HG02763 (cell line): ENCODE measurements at regions not wholly inside any gene's neighbourhood (a gene's known extent, or its start where the extent isn't known, plus 50 kb on each side); places are given as distances from the start of the nearest gene placed in this dataset.
"Not testable (repeated sequence)": the region's sequence is repeated elsewhere in the genome, so short reads cannot be mapped to it uniquely, and the experiment has no call there.

Experiments used
- ATAC-seq: cut with Tn5 transposase; IDR thresholded peaks from one replicate; pipeline ENCODE4 v1.9.1; 2021; ENCODE audit warnings: mild to moderate bottlenecking, moderate library complexity; ENCODE audit not compliant: unreplicated experiment

- ATAC-seq: no peak
These were observed 543.3 kb upstream of the UBE2E2 start for GRCh38 chr3:22659651-22660475.

- no peak for ATAC-seq
These were observed 542.5 kb upstream of the UBE2E2 start for GRCh38 chr3:22660606-22661005.

GRCh38 chr3:22661121-22661700 lies 541.9 kb upstream of the UBE2E2 start:
- no peak for ATAC-seq

GRCh38 chr3:22665528-22665927 lies 537.6 kb upstream of the UBE2E2 start:
- ATAC-seq: no peak

GRCh38 chr3:22666736-22667135 lies 536.4 kb upstream of the UBE2E2 start:
- no peak for ATAC-seq

GRCh38 chr3:22671848-22672247 lies 531.3 kb upstream of the UBE2E2 start:
- no peak for ATAC-seq

- ATAC-seq: no peak
These were observed 518.4 kb upstream of the UBE2E2 start for GRCh38 chr3:22684739-22685138.

GRCh38 chr3:22685597-22685996 lies 517.5 kb upstream of the UBE2E2 start:
- ATAC-seq: no peak

- ATAC-seq: no peak
These were observed 511.7 kb upstream of the UBE2E2 start for GRCh38 chr3:22691407-22691806.

GRCh38 chr3:22691856-22692628 lies 511.1 kb upstream of the UBE2E2 start:
- ATAC-seq: no peak

GRCh38 chr3:22700876-22701275 lies 502.3 kb upstream of the UBE2E2 start:
- no peak for ATAC-seq

GRCh38 chr3:22704166-22704565 lies 499.0 kb upstream of the UBE2E2 start:
- ATAC-seq: no peak

- ATAC-seq: no peak
These were observed 498.4 kb upstream of the UBE2E2 start for GRCh38 chr3:22704571-22705354.

- not testable (repeated sequence) for ATAC-seq
These were observed 496.2 kb upstream of the UBE2E2 start for GRCh38 chr3:22706922-22707321.

GRCh38 chr3:22713936-22714335 lies 489.2 kb upstream of the UBE2E2 start:
- ATAC-seq: no peak

- ATAC-seq: no peak
These were observed 488.4 kb upstream of the UBE2E2 start for GRCh38 chr3:22714749-22715148.

- no peak for ATAC-seq
These were observed 482.5 kb upstream of the UBE2E2 start for GRCh38 chr3:22720596-22720995.

- no peak for ATAC-seq
These were observed 478.7 kb upstream of the UBE2E2 start for GRCh38 chr3:22724420-22724819.

- ATAC-seq: no peak
These were observed 474.7 kb upstream of the UBE2E2 start for GRCh38 chr3:22728406-22728805.

GRCh38 chr3:22729212-22729611 lies 473.9 kb upstream of the UBE2E2 start:
- no peak for ATAC-seq

GRCh38 chr3:22729981-22730380 lies 473.1 kb upstream of the UBE2E2 start:
- ATAC-seq: no peak
